ENCODE measurements at regions not wholly inside any gene's neighbourhood (a gene's known extent, or its start where the extent isn't known, plus 50 kb on each side); places are given as distances from the start of the nearest gene placed in this dataset.

DNA sequence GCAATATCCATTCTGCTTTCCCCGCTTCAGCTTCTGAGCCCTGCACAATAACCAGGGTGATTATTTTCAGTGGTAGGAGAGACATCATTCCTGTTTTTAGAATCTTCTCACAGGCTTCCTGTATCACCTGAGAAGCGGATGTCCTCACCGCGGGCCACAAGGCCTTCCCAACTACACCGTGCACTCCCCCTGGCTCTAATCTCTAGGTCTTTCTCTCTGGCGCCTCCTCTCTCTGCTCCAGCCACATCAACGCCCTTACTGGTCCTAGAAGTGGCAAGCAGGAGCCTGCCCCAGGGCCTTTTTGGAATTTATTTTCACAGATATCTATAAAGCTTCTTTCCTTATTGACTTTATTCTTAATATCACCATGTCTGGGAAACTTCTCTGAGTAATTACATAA is 675.2 kb upstream of the FRG1 start:
- H3K18ac ChIP-seq (ENCODE audit: low read depth, low read length): no peak overlapping the region
- H3K4me1 ChIP-seq (ENCODE audit: control insufficient read depth, insufficient read depth, low read length): no peaks in the 10 kb centered on the region; the same call in 1 of the 2 replicates
- intact Hi-C loops (cut with micrococcal nuclease): no loop called here
- H4K91ac ChIP-seq (ENCODE audit: insufficient read depth, low read depth, low read length): no peak overlapping the region
- H4K20me1 ChIP-seq (ENCODE audit: insufficient read depth, low read length): no peaks in the 10 kb centered on the region
- no TSS peak for BruUV-seq (replicated peaks)
- no peak overlapping the region for H2BK5ac ChIP-seq (ENCODE audit: low read depth, low read length, poor library complexity, severe bottlenecking)
- no peaks in the 10 kb centered on the region for H3K9me1 ChIP-seq (ENCODE audit: insufficient read depth, low read length)
- peaks cover 2% of the 10 kb centered on the region; the same call in 1 of the 2 replicates for H3K9me3 ChIP-seq (ENCODE audit: control insufficient read depth, insufficient read depth, low read length)
- no peak overlapping the region for H2AK9ac ChIP-seq (replicated peaks; ENCODE audit: low read depth, low read length, poor library complexity)
- ChIA-PET POLR2A (ENCODE audit: unreplicated experiment) (no interaction called here), CTCF (no interaction called here)
- dilution Hi-C loops (cut with HindIII; ENCODE audit: low sequenced_read_pairs, unreplicated experiment): no loop called here
- H3K9ac ChIP-seq (ENCODE audit: low read depth, low read length): no peak overlapping the region
- no peak overlapping the region for H2BK15ac ChIP-seq (ENCODE audit: low read depth, low read length)
- no peak overlapping the region for H2BK20ac ChIP-seq (ENCODE audit: low read depth, low read length)
- no peak overlapping the region for H3K4ac ChIP-seq (ENCODE audit: low read depth, low read length)
- H3K56ac ChIP-seq (ENCODE audit: extremely low read depth, insufficient read depth, low read length): no peak overlapping the region
- in situ Hi-C loops (cut with MboI; ENCODE audit: low sequenced_read_pairs): no loop called here
- H3K14ac ChIP-seq (replicated peaks; ENCODE audit: low read depth, low read length): no peak overlapping the region
- H3K79me1 ChIP-seq (ENCODE audit: low read depth in 1 of 2, low read length in 2 of 2): no peaks in the 10 kb centered on the region
- no peak overlapping the region for H2BK120ac ChIP-seq (ENCODE audit: low read depth, low read length)
- no peak for DNase-seq
- no peak overlapping the region for H4K8ac ChIP-seq (ENCODE audit: low read depth in 2 of 2, low read length in 2 of 2)
- no peak overlapping the region for H2AFZ ChIP-seq (replicated peaks; ENCODE audit: low read length, poor library complexity)
- H2AK5ac ChIP-seq (ENCODE audit: low read depth, low read length): no peak overlapping the region
- no peak for TF ChIP-seq FOS (IDR thresholded peaks at IDR 0.05; ENCODE audit: low read depth, low read length)
- TF ChIP-seq CEBPB (IDR thresholded peaks at IDR 0.05; ENCODE audit: low read depth, low read length): no peak
- TF ChIP-seq, protein P1, sequence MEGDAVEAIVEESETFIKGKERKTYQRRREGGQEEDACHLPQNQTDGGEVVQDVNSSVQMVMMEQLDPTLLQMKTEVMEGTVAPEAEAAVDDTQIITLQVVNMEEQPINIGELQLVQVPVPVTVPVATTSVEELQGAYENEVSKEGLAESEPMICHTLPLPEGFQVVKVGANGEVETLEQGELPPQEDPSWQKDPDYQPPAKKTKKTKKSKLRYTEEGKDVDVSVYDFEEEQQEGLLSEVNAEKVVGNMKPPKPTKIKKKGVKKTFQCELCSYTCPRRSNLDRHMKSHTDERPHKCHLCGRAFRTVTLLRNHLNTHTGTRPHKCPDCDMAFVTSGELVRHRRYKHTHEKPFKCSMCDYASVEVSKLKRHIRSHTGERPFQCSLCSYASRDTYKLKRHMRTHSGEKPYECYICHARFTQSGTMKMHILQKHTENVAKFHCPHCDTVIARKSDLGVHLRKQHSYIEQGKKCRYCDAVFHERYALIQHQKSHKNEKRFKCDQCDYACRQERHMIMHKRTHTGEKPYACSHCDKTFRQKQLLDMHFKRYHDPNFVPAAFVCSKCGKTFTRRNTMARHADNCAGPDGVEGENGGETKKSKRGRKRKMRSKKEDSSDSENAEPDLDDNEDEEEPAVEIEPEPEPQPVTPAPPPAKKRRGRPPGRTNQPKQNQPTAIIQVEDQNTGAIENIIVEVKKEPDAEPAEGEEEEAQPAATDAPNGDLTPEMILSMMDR (conservative IDR thresholded peaks at IDR 0.05; ENCODE audit: low read depth, low read length): no peak
- no peak for TF ChIP-seq MAFK (IDR thresholded peaks at IDR 0.05; ENCODE audit: low read depth, low read length)
- TF ChIP-seq MAZ (IDR thresholded peaks at IDR 0.05; ENCODE audit: borderline replicate concordance, low read depth, low read length): no peak
- TF ChIP-seq RFX5 (IDR thresholded peaks at IDR 0.05; ENCODE audit: low read depth, low read length): no peak
- H4K5ac ChIP-seq (ENCODE audit: low read depth, low read length): no peak overlapping the region
- no peak overlapping the region for H3K23ac ChIP-seq (ENCODE audit: low read depth, low read length)
- WGBS, 2 experiments (ENCODE audit: extremely low coverage in 2 of 2, insufficient read length in 1 of 2): no CpG with 5 or more reads among the region's 7 CpGs
- no peak for ATAC-seq (ENCODE audit: low read depth)
- H3K27me3 ChIP-seq (ENCODE audit: control insufficient read depth, insufficient read depth, low read length): no peaks in the 10 kb centered on the region
- no peak overlapping the region for H3K27ac ChIP-seq (ENCODE audit: insufficient read depth, low read length)
- no peak overlapping the region for H3K4me3 ChIP-seq (ENCODE audit: insufficient read depth, low read depth, low read length)
- no peaks in the 10 kb centered on the region for H3K36me3 ChIP-seq (ENCODE audit: control insufficient read depth, insufficient read depth, low read length)
- H3K4me2 ChIP-seq (ENCODE audit: low read depth, low read length): no peak overlapping the region

All from IMR-90 (cell line).